Activated CD4-positive, CD25-positive, alpha-beta regulatory T cell treated with anti-CD3 and anti-CD28 coated beads, Interleukin-2, amount 50 U/mL, for 24 hours (primary cell): ENCODE measurements at regions not wholly inside any gene's neighbourhood (a gene's known extent, or its start where the extent isn't known, plus 50 kb on each side); places are given as distances from the start of the nearest gene placed in this dataset.

ENCODE experiments used
- ATAC-seq, 2 donors: fragments of 150-1000 bp; cut with Tn5 transposase; one replicate each; pipeline ENCODE4 v1.10.0; 2021; ENCODE audit warnings: mild to moderate bottlenecking in 1 of 2, moderate library complexity in 1 of 2

DNA sequence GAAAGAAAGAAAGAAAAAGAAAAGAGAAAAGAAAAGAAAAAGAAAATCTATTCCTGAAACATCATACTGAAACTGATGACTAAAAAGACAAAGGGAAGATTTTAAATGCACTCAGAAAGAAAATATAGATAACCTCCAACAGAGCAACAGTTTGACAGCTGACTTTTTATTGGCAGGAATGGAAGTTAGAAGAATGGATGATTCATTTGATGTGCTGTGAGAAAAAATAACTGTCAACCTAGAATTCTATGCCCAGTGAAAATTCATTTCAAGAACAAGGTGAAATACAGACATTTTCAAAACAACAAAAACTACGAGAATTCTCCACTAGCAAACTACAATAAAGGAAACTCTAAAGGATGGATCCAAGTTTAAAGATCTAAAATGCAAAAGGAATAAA lies 50.5 kb upstream of the HSPA12A start:
- ATAC-seq = no peak

DNA sequence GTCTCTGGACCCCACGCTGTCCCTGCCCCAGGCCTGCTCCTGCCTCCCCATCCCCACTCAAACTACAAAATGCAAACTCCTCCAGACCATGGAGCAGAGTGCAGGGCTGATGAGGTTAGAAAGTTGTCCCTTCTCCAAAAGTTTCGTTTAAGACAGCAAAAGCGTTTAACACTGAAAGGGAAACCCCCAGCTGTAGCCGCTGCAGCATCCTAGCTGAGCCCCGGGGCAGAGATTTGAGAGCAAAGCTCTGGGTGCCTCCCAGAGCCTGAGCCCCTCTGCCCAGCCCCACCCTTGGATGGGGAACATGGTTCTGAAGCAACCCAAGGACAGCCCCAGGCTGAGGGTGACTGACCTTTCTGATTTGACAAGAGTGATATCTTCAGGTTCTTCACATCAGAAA lies 52.8 kb upstream of the ENO4 start:
- ATAC-seq = no peak

DNA sequence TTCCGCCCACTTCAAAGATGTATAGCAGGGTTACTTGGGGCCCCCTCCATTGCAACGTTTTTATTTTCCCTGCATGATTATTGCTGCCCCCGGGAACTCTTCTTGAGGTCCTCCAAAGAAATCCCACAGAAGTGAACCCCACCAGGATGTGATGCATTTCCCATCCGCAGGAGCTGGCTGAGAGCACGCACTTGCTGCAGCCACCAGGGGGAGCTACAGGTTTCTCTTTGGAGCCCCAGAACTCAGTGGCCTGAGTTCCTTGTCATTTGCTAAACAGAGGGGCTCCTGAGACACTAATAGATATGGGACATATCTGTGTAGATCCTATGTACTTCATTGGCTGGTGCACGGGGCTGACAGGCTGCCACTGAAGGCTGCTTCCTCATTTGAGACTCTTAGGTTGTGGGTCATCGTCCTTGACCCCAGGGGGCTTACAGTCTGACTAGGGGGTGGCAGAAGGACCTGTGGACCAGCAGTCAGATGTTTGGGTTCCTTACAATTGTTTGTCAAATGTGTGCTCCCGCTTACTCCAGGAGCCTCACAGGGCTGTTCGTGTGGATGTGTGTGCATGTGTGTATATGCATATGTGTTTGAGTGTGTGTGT lies 52.3 kb upstream of the ENO4 start:
- peak; percentile 30 to 73 for ATAC-seq

DNA sequence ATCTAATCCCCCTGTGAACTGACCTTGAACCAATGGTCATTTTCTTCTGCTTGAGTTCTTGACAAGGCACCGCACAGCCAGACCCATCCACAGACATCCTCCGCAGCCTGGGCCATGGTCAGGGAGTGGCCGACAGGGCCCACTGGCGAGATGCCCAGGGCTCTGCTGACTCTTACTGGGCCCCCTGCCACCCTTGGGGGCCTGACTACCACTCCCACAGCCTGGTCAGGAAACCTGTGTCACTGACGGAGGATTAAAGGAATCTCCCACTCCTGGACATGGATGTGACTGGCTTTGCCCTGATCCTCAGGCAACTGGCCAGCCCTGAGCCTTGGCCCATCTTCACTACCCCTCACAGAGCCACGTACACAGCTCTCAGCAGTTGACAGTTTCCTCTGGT lies 50.4 kb upstream of the ENO4 start:
- ATAC-seq = no peak
